WTC11 (cell line): ENCODE measurements at regions not wholly inside any gene's neighbourhood (a gene's known extent, or its start where the extent isn't known, plus 50 kb on each side); places are given as distances from the start of the nearest gene placed in this dataset.

ENCODE experiments used
- ATAC-seq: fragments of 200-7000 bp; cut with Tn5 transposase; 2 replicates; pipeline ENCODE4 v1.10.0; 2021; ENCODE audit warnings: mild to moderate bottlenecking, moderate library complexity
- CTCF ChIA-PET: fragments of 300-600 bp; sonication (Branson Sonifier 250); formaldehyde crosslinking; loops from one replicate; lab custom pipeline; 2021; ENCODE audit warnings: antibody characterized with exemption; lab: Charles Lee
- POLR2A ChIA-PET: fragments of 350-600 bp; sonication (Branson Sonifier 250); formaldehyde crosslinking; loops from one replicate; lab custom pipeline; 2021; ENCODE audit warnings: antibody characterized with exemption; lab: Charles Lee
- DNase-seq: peaks from one replicate; pipeline ENCODE4 v3.0.0; 2021; ENCODE audit warnings: low spot score
- H3K27ac Mint-ChIP-seq: 2 replicates; pipeline ENCODE4 v1.8.0; 2021; ENCODE audit warnings: mixed read lengths
- H3K27me3 Mint-ChIP-seq: 2 replicates; pipeline ENCODE4 v1.8.0; 2021; ENCODE audit warnings: low read depth, mild to moderate bottlenecking, moderate library complexity, mixed read lengths
- H3K36me3 Mint-ChIP-seq: 2 replicates; pipeline ENCODE4 v1.8.0; 2021; ENCODE audit warnings: mixed read lengths
- H3K4me1 Mint-ChIP-seq: 2 replicates; pipeline ENCODE4 v1.8.0; 2022; ENCODE audit warnings: mixed read lengths
- H3K4me3 Mint-ChIP-seq: 2 replicates; pipeline ENCODE4 v1.8.0; 2021; ENCODE audit warnings: mild to moderate bottlenecking, moderate library complexity, mixed read lengths
- H3K9me3 Mint-ChIP-seq: 2 replicates; pipeline ENCODE4 v1.8.0; 2021; ENCODE audit warnings: mixed read lengths
- AR ChIP-seq: fragments of 250-450 bp; sonication (Bioruptor Pico); IDR thresholded peaks from 2 replicates; pipeline ENCODE4 v1.9.0; 2021; ENCODE audit warnings: mild to moderate bottlenecking
- ATF3 ChIP-seq: sonication (generic); formaldehyde crosslinking; conservative IDR thresholded peaks from 2 replicates; pipeline ENCODE4 v1.8.1; 2022; ENCODE audit warnings: mild to moderate bottlenecking, missing genetic modification reagents
- CBFB ChIP-seq: sonication (generic); formaldehyde crosslinking; IDR thresholded peaks from 2 replicates; pipeline ENCODE4 v1.8.1; 2022; ENCODE audit warnings: mild to moderate bottlenecking, low read depth, missing genetic modification reagents
- GTF2I ChIP-seq: fragments of 250-450 bp; sonication (Bioruptor Pico); conservative IDR thresholded peaks from 2 replicates; pipeline ENCODE4 v1.4.0; 2021; ENCODE audit warnings: mild to moderate bottlenecking
- HMGA2 ChIP-seq: fragments of 250-450 bp; sonication (Bioruptor Pico); IDR thresholded peaks from 2 replicates; pipeline ENCODE4 v1.4.0; 2021; ENCODE audit warnings: mild to moderate bottlenecking, moderate library complexity
- IRF1 ChIP-seq: sonication (generic); formaldehyde crosslinking; IDR thresholded peaks from 2 replicates; pipeline ENCODE4 v1.8.0; 2023; ENCODE audit warnings: missing genetic modification reagents
- JAZF1 ChIP-seq: fragments of 250-450 bp; sonication (Bioruptor Pico); IDR thresholded peaks from 2 replicates; pipeline ENCODE4 v1.9.0; 2021; ENCODE audit warnings: moderate library complexity, mild to moderate bottlenecking, inconsistent platforms
- JUN ChIP-seq: sonication (generic); formaldehyde crosslinking; IDR thresholded peaks from 2 replicates; pipeline ENCODE4 v1.8.0; 2023; ENCODE audit warnings: mild to moderate bottlenecking, missing genetic modification reagents
- NFYB ChIP-seq: sonication (generic); formaldehyde crosslinking; conservative IDR thresholded peaks from 2 replicates; pipeline ENCODE4 v1.8.0; 2022; ENCODE audit warnings: low read depth, missing genetic modification reagents
- NR1H2 ChIP-seq: sonication (generic); formaldehyde crosslinking; IDR thresholded peaks from 2 replicates; pipeline ENCODE4 v1.9.0; 2021; ENCODE audit warnings: mild to moderate bottlenecking, moderate library complexity, missing genetic modification reagents
- PRRX2 ChIP-seq: fragments of 250-450 bp; sonication (Bioruptor Pico); IDR thresholded peaks from 2 replicates; pipeline ENCODE4 v1.8.0; 2021; ENCODE audit warnings: mild to moderate bottlenecking
- RORB ChIP-seq: fragments of 250-450 bp; sonication (Bioruptor Pico); IDR thresholded peaks from 2 replicates; pipeline ENCODE4 v1.9.0; 2021; ENCODE audit warnings: mild to moderate bottlenecking
- SMAD3 ChIP-seq: sonication (generic); formaldehyde crosslinking; IDR thresholded peaks from 2 replicates; pipeline ENCODE4 v1.8.0; 2022; ENCODE audit warnings: missing genetic modification reagents, mild to moderate bottlenecking, borderline replicate concordance
- SP1 ChIP-seq: sonication (generic); formaldehyde crosslinking; conservative IDR thresholded peaks from 2 replicates; pipeline ENCODE4 v1.8.1; 2022; ENCODE audit warnings: missing genetic modification reagents
- TEAD4 ChIP-seq: sonication (generic); formaldehyde crosslinking; IDR thresholded peaks from 2 replicates; pipeline ENCODE4 v1.8.0; 2022; ENCODE audit warnings: mild to moderate bottlenecking, missing genetic modification reagents
- ZNF219 ChIP-seq: sonication (generic); formaldehyde crosslinking; IDR thresholded peaks from 2 replicates; pipeline ENCODE4 v1.8.0; 2023; ENCODE audit warnings: missing genetic modification reagents, mild to moderate bottlenecking, borderline replicate concordance
- ZNF232 ChIP-seq: sonication (generic); formaldehyde crosslinking; IDR thresholded peaks from 2 replicates; pipeline ENCODE4 v1.8.0; 2022; ENCODE audit warnings: mild to moderate bottlenecking, missing genetic modification reagents
- ZNF263 ChIP-seq: sonication (generic); formaldehyde crosslinking; IDR thresholded peaks from 2 replicates; pipeline ENCODE4 v1.8.1; 2022; ENCODE audit warnings: low read depth, mild to moderate bottlenecking, moderate library complexity, missing genetic modification reagents
- ZNF416 ChIP-seq: fragments of 250-450 bp; sonication (Bioruptor Pico); IDR thresholded peaks from 2 replicates; pipeline ENCODE4 v1.9.0; 2021; ENCODE audit warnings: mild to moderate bottlenecking, inconsistent platforms
- ZSCAN18 ChIP-seq: fragments of 250-450 bp; sonication (Bioruptor Pico); IDR thresholded peaks from 2 replicates; pipeline ENCODE4 v2.1.2; 2022; ENCODE audit warnings: mild to moderate bottlenecking, moderate library complexity
- TF ChIP-seq, protein P1 (sequence below): sonication (generic); formaldehyde crosslinking; IDR thresholded peaks from 2 replicates; pipeline ENCODE4 v1.8.1; 2022; ENCODE audit warnings: mild to moderate bottlenecking, moderate library complexity, missing genetic modification reagents
- TF ChIP-seq, protein P2 (sequence below): sonication (generic); formaldehyde crosslinking; IDR thresholded peaks from 2 replicates; pipeline ENCODE4 v1.8.0; 2023; ENCODE audit warnings: mild to moderate bottlenecking, missing genetic modification reagents
- TF ChIP-seq, protein P3 (sequence below): fragments of 250-450 bp; sonication (Bioruptor Pico); IDR thresholded peaks from 2 replicates; pipeline ENCODE4 v1.8.0; 2021; ENCODE audit warnings: mild to moderate bottlenecking
- TF ChIP-seq, protein P4 (sequence below): sonication (generic); formaldehyde crosslinking; IDR thresholded peaks from 2 replicates; pipeline ENCODE4 v1.8.1; 2023; ENCODE audit warnings: mild to moderate bottlenecking, missing genetic modification reagents, moderate library complexity
- TF ChIP-seq, protein P5 (sequence below): fragments of 250-450 bp; sonication (Bioruptor Pico); IDR thresholded peaks from 2 replicates; pipeline ENCODE4 v1.9.0; 2021; ENCODE audit warnings: moderate library complexity, mild to moderate bottlenecking, inconsistent platforms, borderline replicate concordance

- POLR2A ChIA-PET = no interaction called here
- Mint-ChIP-seq H3K9me3 (peaks cover 57% of the 10 kb centered on the region), H3K27me3 (peaks cover 18% of the 10 kb centered on the region), H3K36me3 (no peaks in the 10 kb centered on the region; the same call in 1 of the 2 replicates), H3K27ac (no peak overlapping the region), H3K4me1 (no peaks in the 10 kb centered on the region), H3K4me3 (no peak overlapping the region)
- no peak for DNase-seq
- CTCF ChIA-PET = no interaction called here
- no peak for ATAC-seq
- TF ChIP-seq, protein P1, sequence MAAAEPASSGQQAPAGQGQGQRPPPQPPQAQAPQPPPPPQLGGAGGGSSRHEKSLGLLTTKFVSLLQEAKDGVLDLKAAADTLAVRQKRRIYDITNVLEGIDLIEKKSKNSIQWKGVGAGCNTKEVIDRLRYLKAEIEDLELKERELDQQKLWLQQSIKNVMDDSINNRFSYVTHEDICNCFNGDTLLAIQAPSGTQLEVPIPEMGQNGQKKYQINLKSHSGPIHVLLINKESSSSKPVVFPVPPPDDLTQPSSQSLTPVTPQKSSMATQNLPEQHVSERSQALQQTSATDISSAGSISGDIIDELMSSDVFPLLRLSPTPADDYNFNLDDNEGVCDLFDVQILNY (CRISPR knock-in tag) = no peak
- no peak for TF ChIP-seq HMGA2 (CRISPR knock-in tag)
- TF ChIP-seq PRRX2 = no peak
- TF ChIP-seq, protein P2, sequence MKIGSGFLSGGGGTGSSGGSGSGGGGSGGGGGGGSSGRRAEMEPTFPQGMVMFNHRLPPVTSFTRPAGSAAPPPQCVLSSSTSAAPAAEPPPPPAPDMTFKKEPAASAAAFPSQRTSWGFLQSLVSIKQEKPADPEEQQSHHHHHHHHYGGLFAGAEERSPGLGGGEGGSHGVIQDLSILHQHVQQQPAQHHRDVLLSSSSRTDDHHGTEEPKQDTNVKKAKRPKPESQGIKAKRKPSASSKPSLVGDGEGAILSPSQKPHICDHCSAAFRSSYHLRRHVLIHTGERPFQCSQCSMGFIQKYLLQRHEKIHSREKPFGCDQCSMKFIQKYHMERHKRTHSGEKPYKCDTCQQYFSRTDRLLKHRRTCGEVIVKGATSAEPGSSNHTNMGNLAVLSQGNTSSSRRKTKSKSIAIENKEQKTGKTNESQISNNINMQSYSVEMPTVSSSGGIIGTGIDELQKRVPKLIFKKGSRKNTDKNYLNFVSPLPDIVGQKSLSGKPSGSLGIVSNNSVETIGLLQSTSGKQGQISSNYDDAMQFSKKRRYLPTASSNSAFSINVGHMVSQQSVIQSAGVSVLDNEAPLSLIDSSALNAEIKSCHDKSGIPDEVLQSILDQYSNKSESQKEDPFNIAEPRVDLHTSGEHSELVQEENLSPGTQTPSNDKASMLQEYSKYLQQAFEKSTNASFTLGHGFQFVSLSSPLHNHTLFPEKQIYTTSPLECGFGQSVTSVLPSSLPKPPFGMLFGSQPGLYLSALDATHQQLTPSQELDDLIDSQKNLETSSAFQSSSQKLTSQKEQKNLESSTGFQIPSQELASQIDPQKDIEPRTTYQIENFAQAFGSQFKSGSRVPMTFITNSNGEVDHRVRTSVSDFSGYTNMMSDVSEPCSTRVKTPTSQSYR (CRISPR knock-in tag) = no peak
These were observed 72.4 kb upstream of the CPHXL start for GRCh38 chr16:75798714-75799113.

DNA sequence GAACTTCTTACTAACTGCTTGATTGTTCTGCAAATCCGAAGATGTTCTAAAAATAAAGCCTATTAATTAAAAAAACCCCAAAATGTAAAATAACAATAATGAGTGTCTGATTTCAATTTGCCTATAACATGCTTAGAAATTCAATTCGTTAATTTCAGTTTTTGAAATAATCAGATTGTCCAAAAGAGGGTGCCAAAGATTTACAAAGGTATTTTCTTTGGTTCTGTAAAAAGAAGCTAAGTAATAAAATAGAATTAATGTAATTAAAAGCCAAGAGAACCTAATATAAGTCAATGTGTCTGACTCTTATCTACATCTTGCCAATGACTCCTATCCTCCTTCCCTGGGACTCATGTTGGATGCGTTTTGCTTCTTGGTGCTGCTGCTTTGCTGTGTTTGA lies 75.0 kb upstream of the CPHXL start:
- no peaks in the 10 kb centered on the region; the same call in 1 of the 2 replicates for H3K36me3 Mint-ChIP-seq

DNA sequence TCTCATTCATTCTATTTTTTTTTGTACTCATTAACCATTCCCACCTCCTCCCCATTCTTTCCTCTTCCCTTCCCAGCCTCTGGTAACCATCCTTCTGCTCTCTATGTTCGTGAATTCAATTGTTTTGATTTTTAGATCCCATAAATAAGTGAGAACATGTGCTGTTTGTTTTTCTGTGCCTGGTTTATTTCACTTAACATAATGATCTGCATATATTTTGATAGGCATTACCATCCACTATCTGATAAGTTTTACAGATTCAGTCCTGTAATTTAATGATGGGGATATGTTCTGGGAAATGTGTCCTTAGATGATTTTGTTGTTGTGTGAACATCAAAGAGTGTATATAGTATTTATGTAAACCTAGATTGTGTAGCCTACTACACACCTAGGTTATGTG lies 77.5 kb upstream of the CPHXL start:
- no peaks in the 10 kb centered on the region; the same call in 1 of the 2 replicates for H3K36me3 Mint-ChIP-seq
- POLR2A ChIA-PET = no interaction called here
- CTCF ChIA-PET = no interaction called here
- no peak for ATAC-seq
- peaks cover 37% of the 10 kb centered on the region for H3K27me3 Mint-ChIP-seq
- H3K9me3 Mint-ChIP-seq = peaks cover 54% of the 10 kb centered on the region
- no peaks in the 10 kb centered on the region for H3K4me1 Mint-ChIP-seq
- no peak overlapping the region for H3K27ac Mint-ChIP-seq
- no peak for DNase-seq
- no peak overlapping the region for H3K4me3 Mint-ChIP-seq
- TF ChIP-seq, protein P3, sequence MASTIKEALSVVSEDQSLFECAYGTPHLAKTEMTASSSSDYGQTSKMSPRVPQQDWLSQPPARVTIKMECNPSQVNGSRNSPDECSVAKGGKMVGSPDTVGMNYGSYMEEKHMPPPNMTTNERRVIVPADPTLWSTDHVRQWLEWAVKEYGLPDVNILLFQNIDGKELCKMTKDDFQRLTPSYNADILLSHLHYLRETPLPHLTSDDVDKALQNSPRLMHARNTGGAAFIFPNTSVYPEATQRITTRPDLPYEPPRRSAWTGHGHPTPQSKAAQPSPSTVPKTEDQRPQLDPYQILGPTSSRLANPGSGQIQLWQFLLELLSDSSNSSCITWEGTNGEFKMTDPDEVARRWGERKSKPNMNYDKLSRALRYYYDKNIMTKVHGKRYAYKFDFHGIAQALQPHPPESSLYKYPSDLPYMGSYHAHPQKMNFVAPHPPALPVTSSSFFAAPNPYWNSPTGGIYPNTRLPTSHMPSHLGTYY (CRISPR knock-in tag) = no peak
- TF ChIP-seq PRRX2 (no peak), IRF1 (no peak), NFYB (CRISPR knock-in tag) (no peak), CBFB (CRISPR knock-in tag) (no peak), ATF3 (CRISPR knock-in tag) (no peak), JAZF1 (CRISPR knock-in tag) (no peak), AR (CRISPR knock-in tag) (no peak), SP1 (CRISPR knock-in tag) (no peak), ZNF416 (CRISPR knock-in tag) (no peak), GTF2I (CRISPR knock-in tag) (no peak), ZSCAN18 (CRISPR knock-in tag) (no peak), ZNF232 (no peak)
- TF ChIP-seq, protein P4, sequence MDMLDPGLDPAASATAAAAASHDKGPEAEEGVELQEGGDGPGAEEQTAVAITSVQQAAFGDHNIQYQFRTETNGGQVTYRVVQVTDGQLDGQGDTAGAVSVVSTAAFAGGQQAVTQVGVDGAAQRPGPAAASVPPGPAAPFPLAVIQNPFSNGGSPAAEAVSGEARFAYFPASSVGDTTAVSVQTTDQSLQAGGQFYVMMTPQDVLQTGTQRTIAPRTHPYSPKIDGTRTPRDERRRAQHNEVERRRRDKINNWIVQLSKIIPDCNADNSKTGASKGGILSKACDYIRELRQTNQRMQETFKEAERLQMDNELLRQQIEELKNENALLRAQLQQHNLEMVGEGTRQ (CRISPR knock-in tag) = no peak
- TF ChIP-seq, protein P5, sequence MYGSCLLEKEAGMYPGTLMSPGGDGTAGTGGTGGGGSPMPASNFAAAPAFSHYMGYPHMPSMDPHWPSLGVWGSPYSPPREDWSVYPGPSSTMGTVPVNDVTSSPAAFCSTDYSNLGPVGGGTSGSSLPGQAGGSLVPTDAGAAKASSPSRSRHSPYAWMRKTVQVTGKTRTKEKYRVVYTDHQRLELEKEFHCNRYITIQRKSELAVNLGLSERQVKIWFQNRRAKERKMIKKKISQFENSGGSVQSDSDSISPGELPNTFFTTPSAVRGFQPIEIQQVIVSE (CRISPR knock-in tag) = no peak

More for the DNA sequence above, 75.0 kb upstream of the CPHXL start:
- no peak for ATAC-seq
- no peaks in the 10 kb centered on the region for H3K4me1 Mint-ChIP-seq
- CTCF ChIA-PET = interaction anchor here (0.6 to 0.8 kb wide), 2 partner anchors 20 to 1370 kb away, joined by 3 read pairs; no protein-coding TSS in a partner anchor
- H3K27me3 Mint-ChIP-seq = peaks cover 26% of the 10 kb centered on the region
- TF ChIP-seq HMGA2 (CRISPR knock-in tag) (no peak), SMAD3 (CRISPR knock-in tag) (no peak), NR1H2 (CRISPR knock-in tag) (no peak), ZNF219 (no peak), RORB (CRISPR knock-in tag) (no peak), TEAD4 (CRISPR knock-in tag) (no peak), JUN (no peak), ZNF263 (CRISPR knock-in tag) (no peak), ZNF416 (CRISPR knock-in tag) (no peak)
- TF ChIP-seq, all 79 proteins: peak for 0
- DNase-seq = no peak
- no peak overlapping the region for H3K27ac Mint-ChIP-seq
- H3K4me3 Mint-ChIP-seq = no peak overlapping the region
- POLR2A ChIA-PET = no interaction called here
- H3K9me3 Mint-ChIP-seq = peaks cover 68% of the 10 kb centered on the region
